Esophagus squamous epithelium (tissue), 5 donors: ENCODE measurements at regions not wholly inside any gene's neighbourhood (a gene's known extent, or its start where the extent isn't known, plus 50 kb on each side); places are given as distances from the start of the nearest gene placed in this dataset.
"Not testable (repeated sequence)": the region's sequence is repeated elsewhere in the genome, so short reads cannot be mapped to it uniquely, and the experiment has no call there.

ENCODE experiments used
- DNase-seq: peaks from one replicate; lab custom pipeline; 2025; lab: John Stamatoyannopoulos, UW
- H3K27ac ChIP-seq, 4 donors: fragments of 200-600 bp; sonication (generic); one replicate each; pipeline ENCODE4 v1.5.1; 2016 to 2019; ENCODE audit warnings: mild to moderate bottlenecking in 1 of 4
- H3K27me3 ChIP-seq, 4 donors: fragments of 200-600 bp; sonication (generic); 1 replicate in 3 of 4; 2 replicates in 1 of 4; pipeline versions ENCODE4 v1.5.1 to v1.6.0; 2017 to 2021; ENCODE audit warnings: antibody characterized with exemption in 1 of 4
- H3K36me3 ChIP-seq, 3 donors: fragments of 200-600 bp; sonication (generic); one replicate each; pipeline ENCODE4 v1.5.1; 2016 to 2019
- H3K4me1 ChIP-seq, 3 donors: fragments of 200-600 bp; sonication (generic); one replicate each; pipeline ENCODE4 v1.5.1; 2017 to 2019
- H3K4me3 ChIP-seq, 4 donors: fragments of 200-600 bp; sonication (generic); 1 replicate in 3 of 4; 2 replicates in 1 of 4; pipeline ENCODE4 v1.5.1; 2016 to 2019; ENCODE audit warnings: mild to moderate bottlenecking in 2 of 4, moderate library complexity in 1 of 4
- H3K9me3 ChIP-seq, 3 donors: fragments of 200-600 bp; sonication (generic); one replicate each; pipeline ENCODE4 v1.5.1; 2016 to 2019
- CTCF ChIP-seq, 6 experiments: fragments of 450-650 bp in 4 of 6; fragments of 200-600 bp in 2 of 6; sonication (generic) in 2 of 6; IDR thresholded peaks; one replicate each; pipeline ENCODE4 v1.5.1; 2016 to 2019; ENCODE audit warnings: antibody characterized with exemption in 6 of 6, mild to moderate bottlenecking in 4 of 6, moderate library complexity in 4 of 6
- POLR2A ChIP-seq, 4 donors: fragments of 450-650 bp; IDR thresholded peaks; one replicate each; pipeline ENCODE4 v1.6.1; 2017; ENCODE audit warnings: antibody characterized with exemption in 4 of 4, mild to moderate bottlenecking in 4 of 4, moderate library complexity in 3 of 4
- WGBS, 2 donors: methylation state at CpG; one replicate each; pipeline ENCODE4 v1.1.5; 2018; 5-methylcytosine and 5-hydroxymethylcytosine counted together
- intact Hi-C: fragments of 100-400 bp; cut with DNase I; formaldehyde crosslinking; loops from one replicate; pipeline ENCODE4 v1.15.0; 2022
- donor health status: DM: yes; HTN: yes; CAD: no.

- no peaks in the 10 kb centered on the region for H3K36me3 ChIP-seq
- no peak overlapping the region for H3K4me3 ChIP-seq
- intact Hi-C loops, result no loop called here
- H3K27me3 ChIP-seq, result no peaks in the 10 kb centered on the region
- H3K27ac ChIP-seq, result peak overlapping the region in 2 of 4 donors; percentile 46 to 55
- WGBS, 2 donors, result 54 to 55% methylated on average over 6 of the region's 6 CpGs
- TF ChIP-seq CTCF (IDR thresholded peaks at IDR 0.05) (no peak), POLR2A (IDR thresholded peaks at IDR 0.05) (no peak)
- DNase-seq, result no peak
- H3K4me1 ChIP-seq, result peaks cover 4 to 68% (median 10%) of the 10 kb centered on the region in 3 donors
- no peaks in the 10 kb centered on the region for H3K9me3 ChIP-seq
Measured at GRCh38 chr14:51368721-51369163, 128.7 kb downstream of the TMX1 start.

- Histone ChIP-seq H3K27me3 (no peaks in the 10 kb centered on the region), H3K27ac (peak overlapping the region in 2 of 4 donors; percentile 22 to 62), H3K4me1 (peaks cover 4 to 68% (median 10%) of the 10 kb centered on the region in 3 donors), H3K36me3 (no peaks in the 10 kb centered on the region), H3K9me3 (no peaks in the 10 kb centered on the region), H3K4me3 (no peak overlapping the region)
- peak in 4 of 6 experiments; percentile 7 to 47 (median 24) for TF ChIP-seq CTCF (IDR thresholded peaks at IDR 0.05)
- no peak for TF ChIP-seq POLR2A (IDR thresholded peaks at IDR 0.05)
- WGBS, 2 donors, result 73 to 78% methylated on average over 8 of the region's 8 CpGs
- intact Hi-C loops, result loop anchor here (10.0 kb wide), 1 partner anchor 75 kb away; no protein-coding TSS in a partner anchor
- DNase-seq, result no peak
Measured at GRCh38 chr14:51369814-51370213, 129.8 kb downstream of the TMX1 start.

- WGBS, 2 donors, result 24 to 29% methylated on average over 2 of the region's 2 CpGs
- Histone ChIP-seq H3K36me3 (no peaks in the 10 kb centered on the region), H3K27ac (peak overlapping the region in 3 of 4 donors; percentile 1 to 62 (median 32)), H3K9me3 (no peaks in the 10 kb centered on the region), H3K4me1 (peaks cover 4 to 60% (median 10%) of the 10 kb centered on the region in 3 donors), H3K4me3 (no peak overlapping the region), H3K27me3 (no peaks in the 10 kb centered on the region)
- TF ChIP-seq CTCF (IDR thresholded peaks at IDR 0.05) (no peak), POLR2A (IDR thresholded peaks at IDR 0.05) (no peak)
- intact Hi-C loops, result loop anchor here (10.0 kb wide), 1 partner anchor 76 kb away; no protein-coding TSS in a partner anchor
- no peak for DNase-seq
Measured at GRCh38 chr14:51370758-51371386, 130.8 kb downstream of the TMX1 start.

- Histone ChIP-seq H3K4me1 (peaks cover 0 to 40% (median 4%) of the 10 kb centered on the region in 3 donors), H3K27ac (peak overlapping the region in 1 of 4 donors; percentile 44)
- H3K9me3 ChIP-seq, DNase-seq, H3K4me3 ChIP-seq, H3K27me3 ChIP-seq, H3K36me3 ChIP-seq: not testable (repeated sequence)
- intact Hi-C loops, result loop anchor here (10.0 kb wide), 1 partner anchor 82 kb away; no protein-coding TSS in a partner anchor
- 79 to 86% methylated on average over 2 of the region's 2 CpGs for WGBS, 2 donors
Measured at GRCh38 chr14:51377186-51377585, 137.1 kb downstream of the TMX1 start.

- TF ChIP-seq POLR2A (IDR thresholded peaks at IDR 0.05), result no peak
- no peak for TF ChIP-seq CTCF (IDR thresholded peaks at IDR 0.05)
- peaks cover 12 to 83% (median 16%) of the 10 kb centered on the region in 3 donors for H3K4me1 ChIP-seq
- 56 to 64% methylated on average over 1 to 2 of the region's 2 CpGs for WGBS, 2 donors
- peak overlapping the region; percentile 71 to 84 (median 78) for H3K27ac ChIP-seq
- DNase-seq, result no peak
- no peaks in the 10 kb centered on the region for H3K36me3 ChIP-seq
- intact Hi-C loops, result no loop called here
- H3K4me3 ChIP-seq, result no peak overlapping the region
- H3K27me3 ChIP-seq, result no peaks in the 10 kb centered on the region
- no peaks in the 10 kb centered on the region for H3K9me3 ChIP-seq
Measured at GRCh38 chr14:51382506-51382905, 142.5 kb downstream of the TMX1 start.
